ENCODE measurements at regions not wholly inside any gene's neighbourhood (a gene's known extent, or its start where the extent isn't known, plus 50 kb on each side); places are given as distances from the start of the nearest gene placed in this dataset.
A peak's percentile ranks its signal among the peaks of the same experiment; 100 is the strongest.

DNA sequence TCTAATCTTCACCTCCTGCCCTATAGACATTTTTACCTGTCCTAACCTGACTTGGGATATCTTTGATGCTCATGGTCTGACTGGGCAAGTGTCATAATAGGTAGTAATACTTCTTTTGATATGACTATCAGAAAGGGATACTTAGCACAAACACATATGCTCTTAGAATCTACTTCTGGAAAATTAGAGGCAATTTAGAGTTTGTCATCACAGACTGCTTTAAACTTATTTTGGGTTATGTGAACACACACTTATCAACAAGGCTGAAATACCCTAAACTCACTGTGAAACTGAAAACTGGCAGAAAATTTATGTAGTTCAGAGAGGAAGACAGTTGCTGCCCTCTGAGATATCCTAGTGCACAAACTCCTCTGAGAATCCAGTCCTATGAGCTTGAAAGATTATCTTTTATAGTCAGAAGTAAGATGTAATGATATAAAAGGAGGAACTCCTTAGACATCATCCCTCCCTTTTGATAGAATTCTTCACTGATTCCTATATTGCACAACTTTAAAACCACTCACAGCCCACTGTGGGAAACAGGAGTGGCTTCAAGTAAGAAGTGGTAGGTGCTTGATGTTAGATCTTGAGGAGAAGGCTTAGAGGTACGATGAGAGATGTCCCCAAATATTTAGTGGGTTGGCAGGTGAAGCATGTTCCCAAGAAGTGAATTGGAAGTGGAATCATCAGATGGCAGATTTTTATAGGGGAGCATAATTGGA lies 273.3 kb downstream of the MAN2A1 start:
- H3K9ac ChIP-seq (ENCODE audit: low read length): no peak overlapping the region
- no peaks in the 10 kb centered on the region for H3K9me3 ChIP-seq (ENCODE audit: control insufficient read depth, low read length)
- H3K4me1 ChIP-seq (ENCODE audit: control insufficient read depth, insufficient read depth, low read length): no peaks in the 10 kb centered on the region
- no peak for DNase-seq (ENCODE audit: low read depth)
- no peak overlapping the region for H3K4me3 ChIP-seq (ENCODE audit: low read length)
- H3K36me3 ChIP-seq (ENCODE audit: control insufficient read depth, insufficient read depth, low read length, severe bottlenecking): no peaks in the 10 kb centered on the region
- no peaks in the 10 kb centered on the region for H3K27me3 ChIP-seq (replicated peaks; ENCODE audit: control insufficient read depth, insufficient read depth, low read length)

DNA sequence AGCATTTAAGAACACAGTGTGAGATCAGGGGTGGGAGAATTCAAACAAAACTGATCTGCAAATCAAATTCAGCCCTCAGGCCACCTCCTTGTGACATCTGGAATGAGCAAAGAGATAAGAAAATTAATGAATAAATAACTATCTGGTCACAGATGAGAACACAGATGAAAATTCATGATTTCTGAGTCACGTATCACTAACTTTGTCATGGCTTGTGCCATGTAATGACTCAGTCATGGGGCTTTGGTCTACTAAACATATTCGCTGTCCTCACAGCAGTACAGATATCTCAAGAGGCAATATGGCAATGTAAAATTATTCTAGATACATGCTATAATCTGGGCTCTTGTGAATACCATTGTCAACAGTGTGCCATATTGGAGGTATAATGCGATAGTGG lies 274.4 kb downstream of the MAN2A1 start:
- no peak for DNase-seq (ENCODE audit: low read depth)
- Histone ChIP-seq H3K4me3 (ENCODE audit: low read length) (no peak overlapping the region), H3K27me3 (replicated peaks; ENCODE audit: control insufficient read depth, insufficient read depth, low read length) (no peaks in the 10 kb centered on the region), H3K4me1 (ENCODE audit: control insufficient read depth, insufficient read depth, low read length) (no peaks in the 10 kb centered on the region), H3K9ac (ENCODE audit: low read length) (no peak overlapping the region), H3K36me3 (ENCODE audit: control insufficient read depth, insufficient read depth, low read length, severe bottlenecking) (no peaks in the 10 kb centered on the region), H3K9me3 (ENCODE audit: control insufficient read depth, low read length) (no peaks in the 10 kb centered on the region)

DNA sequence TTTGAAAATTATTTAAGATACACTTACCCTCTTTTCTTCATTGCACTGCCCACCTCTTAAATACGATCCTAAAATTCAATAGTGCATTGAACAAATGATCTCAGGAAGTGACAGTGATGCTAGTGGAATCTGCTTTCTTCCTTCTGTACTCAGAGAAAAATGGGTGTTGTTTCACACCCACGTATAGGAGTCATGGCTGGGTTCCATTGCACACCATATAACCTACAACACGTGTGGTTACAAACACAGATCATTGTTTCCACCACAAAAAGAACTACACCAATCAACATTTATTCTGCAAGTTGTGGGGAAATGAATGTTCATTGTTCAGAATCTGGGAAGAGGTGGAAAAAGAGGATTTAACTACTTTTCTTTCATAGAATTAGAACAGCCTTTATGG lies 275.9 kb downstream of the MAN2A1 start:
- Histone ChIP-seq H3K36me3 (ENCODE audit: control insufficient read depth, insufficient read depth, low read length, severe bottlenecking) (no peaks in the 10 kb centered on the region), H3K4me3 (ENCODE audit: low read length) (no peak overlapping the region), H3K27me3 (replicated peaks; ENCODE audit: control insufficient read depth, insufficient read depth, low read length) (no peaks in the 10 kb centered on the region), H3K9me3 (ENCODE audit: control insufficient read depth, low read length) (no peaks in the 10 kb centered on the region), H3K4me1 (ENCODE audit: control insufficient read depth, insufficient read depth, low read length) (no peaks in the 10 kb centered on the region), H3K9ac (ENCODE audit: low read length) (no peak overlapping the region)
- DNase-seq (ENCODE audit: low read depth): no peak

- Histone ChIP-seq H3K9me3 (ENCODE audit: control insufficient read depth, low read length) (no peaks in the 10 kb centered on the region), H3K4me1 (ENCODE audit: control insufficient read depth, insufficient read depth, low read length) (no peaks in the 10 kb centered on the region), H3K36me3 (ENCODE audit: control insufficient read depth, insufficient read depth, low read length, severe bottlenecking) (no peaks in the 10 kb centered on the region), H3K4me3 (ENCODE audit: low read length) (no peak overlapping the region), H3K27me3 (replicated peaks; ENCODE audit: control insufficient read depth, insufficient read depth, low read length) (no peaks in the 10 kb centered on the region), H3K9ac (ENCODE audit: low read length) (no peak overlapping the region)
- DNase-seq (ENCODE audit: low read depth): no peak
These were observed 282.2 kb downstream of the MAN2A1 start for GRCh38 chr5:109971968-109972367.

- H3K27me3 ChIP-seq (replicated peaks; ENCODE audit: control insufficient read depth, insufficient read depth, low read length): no peaks in the 10 kb centered on the region
- H3K4me3 ChIP-seq (ENCODE audit: low read length): no peak overlapping the region
- DNase-seq (ENCODE audit: low read depth): no peak
- H3K36me3 ChIP-seq (ENCODE audit: control insufficient read depth, insufficient read depth, low read length, severe bottlenecking): no peaks in the 10 kb centered on the region
- no peak overlapping the region for H3K9ac ChIP-seq (ENCODE audit: low read length)
- no peaks in the 10 kb centered on the region for H3K4me1 ChIP-seq (ENCODE audit: control insufficient read depth, insufficient read depth, low read length)
- H3K9me3 ChIP-seq (ENCODE audit: control insufficient read depth, low read length): no peaks in the 10 kb centered on the region
These were observed 292.3 kb downstream of the MAN2A1 start for GRCh38 chr5:109981979-109982378.

DNA sequence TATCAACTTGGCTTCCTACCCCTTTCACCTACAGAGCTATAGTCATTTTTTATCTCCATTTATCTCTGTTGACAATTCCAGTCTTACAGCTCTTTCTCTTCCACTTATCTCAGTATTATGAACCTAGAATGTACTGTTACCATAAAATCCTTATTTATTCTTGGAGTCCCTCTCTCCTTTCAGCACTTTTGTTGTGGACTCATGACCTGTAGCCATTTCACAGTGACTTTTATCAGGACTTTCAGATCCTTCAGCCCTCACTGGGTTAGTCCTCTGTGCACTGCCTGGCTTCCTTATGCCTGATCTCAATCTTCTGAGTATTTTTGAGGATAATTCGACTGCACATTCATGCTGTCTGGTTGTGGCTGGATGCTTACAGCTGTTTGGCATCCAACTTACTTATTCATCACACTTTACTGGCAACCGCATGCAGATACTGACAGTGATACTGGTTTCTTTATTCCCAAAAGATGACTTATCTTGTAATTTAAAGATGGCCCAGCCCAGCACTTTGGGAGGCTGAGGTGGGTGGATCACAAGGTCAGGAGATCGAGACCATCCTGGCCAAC lies 293.3 kb downstream of the MAN2A1 start:
- Histone ChIP-seq H3K27me3 (replicated peaks; ENCODE audit: control insufficient read depth, insufficient read depth, low read length) (no peaks in the 10 kb centered on the region), H3K36me3 (ENCODE audit: control insufficient read depth, insufficient read depth, low read length, severe bottlenecking) (no peaks in the 10 kb centered on the region), H3K9ac (ENCODE audit: low read length) (no peak overlapping the region), H3K4me3 (ENCODE audit: low read length) (no peak overlapping the region), H3K9me3 (ENCODE audit: control insufficient read depth, low read length) (no peaks in the 10 kb centered on the region), H3K4me1 (ENCODE audit: control insufficient read depth, insufficient read depth, low read length) (no peaks in the 10 kb centered on the region)
- no peak for DNase-seq (ENCODE audit: low read depth)

- DNase-seq (ENCODE audit: low read depth): no peak
- no peaks in the 10 kb centered on the region for H3K36me3 ChIP-seq (ENCODE audit: control insufficient read depth, insufficient read depth, low read length, severe bottlenecking)
These were observed 297.0 kb downstream of the MAN2A1 start for GRCh38 chr5:109986726-109987125.

DNA sequence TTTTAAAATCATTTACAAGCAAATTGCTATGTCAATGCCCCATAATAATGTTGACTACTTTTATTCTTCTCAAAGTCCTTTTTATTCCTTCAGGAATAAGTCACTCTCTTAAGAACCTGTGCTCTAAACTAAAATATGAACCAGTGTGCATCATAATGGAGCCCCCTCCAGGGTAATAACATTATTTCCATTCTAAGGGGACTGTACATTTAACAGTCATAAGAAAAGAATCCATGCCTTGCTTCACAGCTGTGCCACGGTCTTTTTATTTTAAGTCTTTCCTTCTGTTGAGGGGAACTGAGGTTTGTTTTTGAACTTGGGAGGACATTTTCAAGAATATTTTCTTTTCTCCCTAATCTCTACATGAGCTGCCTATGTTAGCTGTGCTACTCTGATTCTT lies 297.6 kb downstream of the MAN2A1 start:
- Histone ChIP-seq H3K9me3 (ENCODE audit: control insufficient read depth, low read length) (no peaks in the 10 kb centered on the region), H3K9ac (ENCODE audit: low read length) (no peak overlapping the region), H3K27me3 (replicated peaks; ENCODE audit: control insufficient read depth, insufficient read depth, low read length) (no peaks in the 10 kb centered on the region), H3K4me3 (ENCODE audit: low read length) (no peak overlapping the region), H3K4me1 (ENCODE audit: control insufficient read depth, insufficient read depth, low read length) (no peaks in the 10 kb centered on the region), H3K36me3 (ENCODE audit: control insufficient read depth, insufficient read depth, low read length, severe bottlenecking) (no peaks in the 10 kb centered on the region)
- DNase-seq (ENCODE audit: low read depth): peak; percentile 69

More at GRCh38 chr5:109986726-109987125, 297.0 kb downstream of the MAN2A1 start:
- no peaks in the 10 kb centered on the region for H3K9me3 ChIP-seq (ENCODE audit: control insufficient read depth, low read length)
- H3K9ac ChIP-seq (ENCODE audit: low read length): no peak overlapping the region
- H3K27me3 ChIP-seq (replicated peaks; ENCODE audit: control insufficient read depth, insufficient read depth, low read length): no peaks in the 10 kb centered on the region
- H3K4me3 ChIP-seq (ENCODE audit: low read length): no peak overlapping the region
- H3K4me1 ChIP-seq (ENCODE audit: control insufficient read depth, insufficient read depth, low read length): no peaks in the 10 kb centered on the region

DNA sequence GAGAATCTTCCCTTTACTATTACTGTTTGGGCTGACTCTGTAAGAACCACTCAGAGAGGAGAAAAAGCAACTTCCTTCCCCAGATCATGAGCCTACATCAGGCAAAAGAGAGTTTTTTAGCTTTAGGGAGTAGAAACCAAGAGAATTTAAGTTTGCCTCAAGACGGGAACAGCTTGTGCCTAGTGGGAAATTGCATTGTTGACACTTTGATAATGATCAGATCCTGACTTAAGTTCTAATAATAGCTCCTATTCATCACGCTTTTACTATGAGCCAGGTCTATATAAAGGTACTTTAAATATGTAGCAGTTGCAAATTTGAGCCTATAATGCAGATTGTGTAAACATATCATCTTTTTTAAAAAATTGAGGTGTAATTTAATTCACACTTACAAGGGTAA lies 298.2 kb downstream of the MAN2A1 start:
- DNase-seq (ENCODE audit: low read depth): no peak

DNA sequence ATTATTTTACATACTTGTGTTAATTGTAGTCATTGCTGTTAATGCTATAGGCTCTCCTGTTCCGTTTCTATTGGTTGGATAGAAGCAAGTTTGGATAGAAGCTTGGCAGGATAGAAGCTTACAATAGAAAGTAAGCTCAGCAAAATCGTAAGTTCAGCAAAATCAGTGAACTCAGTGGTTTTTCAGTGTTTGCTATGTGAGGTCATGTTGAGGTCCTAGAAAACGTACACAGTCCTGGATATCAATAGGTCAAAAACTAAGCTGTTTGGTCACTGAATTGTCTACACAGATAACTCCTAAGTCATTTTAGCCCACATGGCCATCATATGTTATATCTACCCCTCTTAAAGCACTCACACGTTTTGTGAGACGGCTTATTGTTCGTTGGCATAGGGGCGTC lies 299.4 kb downstream of the MAN2A1 start:
- H3K36me3 ChIP-seq (ENCODE audit: control insufficient read depth, insufficient read depth, low read length, severe bottlenecking): no peaks in the 10 kb centered on the region
- no peak overlapping the region for H3K4me3 ChIP-seq (ENCODE audit: low read length)
- no peak for DNase-seq (ENCODE audit: low read depth)
- H3K27me3 ChIP-seq (replicated peaks; ENCODE audit: control insufficient read depth, insufficient read depth, low read length): no peaks in the 10 kb centered on the region
- no peaks in the 10 kb centered on the region for H3K4me1 ChIP-seq (ENCODE audit: control insufficient read depth, insufficient read depth, low read length)
- H3K9ac ChIP-seq (ENCODE audit: low read length): no peak overlapping the region
- H3K9me3 ChIP-seq (ENCODE audit: control insufficient read depth, low read length): no peaks in the 10 kb centered on the region

More for the DNA sequence above, 298.2 kb downstream of the MAN2A1 start:
- Histone ChIP-seq H3K9me3 (ENCODE audit: control insufficient read depth, low read length) (no peaks in the 10 kb centered on the region), H3K4me1 (ENCODE audit: control insufficient read depth, insufficient read depth, low read length) (no peaks in the 10 kb centered on the region), H3K36me3 (ENCODE audit: control insufficient read depth, insufficient read depth, low read length, severe bottlenecking) (no peaks in the 10 kb centered on the region), H3K4me3 (ENCODE audit: low read length) (no peak overlapping the region), H3K27me3 (replicated peaks; ENCODE audit: control insufficient read depth, insufficient read depth, low read length) (no peaks in the 10 kb centered on the region), H3K9ac (ENCODE audit: low read length) (no peak overlapping the region)

DNA sequence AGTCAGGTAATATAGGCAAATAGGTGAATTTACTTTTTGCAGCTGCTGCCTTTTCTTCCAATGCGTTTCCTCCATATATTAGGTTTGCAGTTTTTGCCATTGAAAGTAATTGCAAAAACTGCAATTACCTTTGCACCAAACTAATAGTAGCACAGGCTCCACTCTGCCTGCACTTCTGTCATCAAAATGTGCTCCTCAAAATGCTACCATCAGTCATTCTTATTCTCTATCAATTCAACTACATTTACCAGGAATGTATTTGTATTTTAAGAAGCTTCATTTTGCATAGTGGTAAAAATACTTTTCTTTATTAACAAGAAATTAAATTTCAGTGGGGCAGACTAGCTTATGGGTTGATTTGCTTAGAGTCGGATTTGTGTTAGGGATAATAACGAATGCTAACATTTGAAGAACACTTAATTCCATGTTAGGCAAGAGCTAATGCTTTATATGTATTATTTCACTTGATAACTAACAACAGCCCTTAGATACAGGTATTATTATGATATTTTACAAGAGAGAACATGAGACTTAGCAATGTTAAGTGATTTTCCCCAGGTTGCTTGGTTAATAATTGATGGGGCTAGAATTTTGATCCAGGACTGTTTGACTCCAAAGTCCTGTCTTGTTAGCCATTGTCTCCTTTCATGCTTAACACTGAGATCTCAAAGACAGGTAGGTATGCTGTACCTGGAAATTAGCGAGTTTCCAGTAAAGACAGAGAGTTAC lies 300.4 kb downstream of the MAN2A1 start:
- Histone ChIP-seq H3K9me3 (ENCODE audit: control insufficient read depth, low read length) (no peaks in the 10 kb centered on the region), H3K36me3 (ENCODE audit: control insufficient read depth, insufficient read depth, low read length, severe bottlenecking) (no peaks in the 10 kb centered on the region), H3K27me3 (replicated peaks; ENCODE audit: control insufficient read depth, insufficient read depth, low read length) (no peaks in the 10 kb centered on the region), H3K4me1 (ENCODE audit: control insufficient read depth, insufficient read depth, low read length) (no peaks in the 10 kb centered on the region), H3K4me3 (ENCODE audit: low read length) (no peak overlapping the region), H3K9ac (ENCODE audit: low read length) (no peak overlapping the region)
- DNase-seq (ENCODE audit: low read depth): no peak
